Astrocyte of the cerebellum (primary cell): ENCODE measurements at regions not wholly inside any gene's neighbourhood (a gene's known extent, or its start where the extent isn't known, plus 50 kb on each side); places are given as distances from the start of the nearest gene placed in this dataset.

ENCODE experiments used
- DNase-seq: peaks from one replicate; pipeline ENCODE4 v3.0.0-alpha.2; 2011; ENCODE audit warnings: low read depth
- H3K4me3 ChIP-seq: 2 replicates; pipeline ENCODE4 v1.5.1; 2011; ENCODE audit warnings: mild to moderate bottlenecking, low read depth, low read length, moderate library complexity
- CTCF ChIP-seq: IDR thresholded peaks from 2 replicates; pipeline ENCODE4 v1.5.1; 2012; ENCODE audit warnings: low read length, low read depth, moderate library complexity, mild to moderate bottlenecking; ENCODE audit errors: missing control alignments
- in situ Hi-C: cut with HindIII; loops from 2 replicates; pipeline ENCODE4 v1.10.0; 2017; ENCODE audit warnings: low sequenced_read_pairs

GRCh38 chr12:107353312-107353711 lies 260.0 kb upstream of the CRY1 start:
- in situ Hi-C loops = no loop called here
- no peak for TF ChIP-seq CTCF
- H3K4me3 ChIP-seq = no peak overlapping the region
- no peak for DNase-seq

- DNase-seq = no peak
- in situ Hi-C loops = no loop called here
- no peak for TF ChIP-seq CTCF
- no peak overlapping the region for H3K4me3 ChIP-seq
Measured at GRCh38 chr12:107355004-107355565, 261.7 kb upstream of the CRY1 start.

GRCh38 chr12:107355612-107356011 lies 262.3 kb upstream of the CRY1 start:
- in situ Hi-C loops = no loop called here
- no peak for DNase-seq
- H3K4me3 ChIP-seq = no peak overlapping the region
- no peak for TF ChIP-seq CTCF

GRCh38 chr12:107356266-107356936 lies 263.1 kb upstream of the CRY1 start:
- DNase-seq = peak; percentile 71
- H3K4me3 ChIP-seq = no peak overlapping the region
- TF ChIP-seq CTCF = no peak
- in situ Hi-C loops = no loop called here

GRCh38 chr12:107356937-107357295 lies 263.6 kb upstream of the CRY1 start:
- no peak for DNase-seq
- no peak overlapping the region for H3K4me3 ChIP-seq
- in situ Hi-C loops = no loop called here
- no peak for TF ChIP-seq CTCF

GRCh38 chr12:107359382-107359781 lies 266.0 kb upstream of the CRY1 start:
- H3K4me3 ChIP-seq = no peak overlapping the region
- in situ Hi-C loops = no loop called here
- TF ChIP-seq CTCF = no peak
- no peak for DNase-seq
